GM10266 (cell line): ENCODE measurements at regions not wholly inside any gene's neighbourhood (a gene's known extent, or its start where the extent isn't known, plus 50 kb on each side); places are given as distances from the start of the nearest gene placed in this dataset.

Experiments used
- DNase-seq: peaks from one replicate; pipeline ENCODE4 v3.0.0; 2012; ENCODE audit errors: extremely low spot score
- TF ChIP-seq, protein P1 (sequence below): IDR thresholded peaks from 2 replicates; pipeline ENCODE4 v1.5.1; 2012; ENCODE audit warnings: mild to moderate bottlenecking, low read depth; ENCODE audit not compliant: control insufficient read depth, insufficient read depth; ENCODE audit errors: missing control alignments

DNA sequence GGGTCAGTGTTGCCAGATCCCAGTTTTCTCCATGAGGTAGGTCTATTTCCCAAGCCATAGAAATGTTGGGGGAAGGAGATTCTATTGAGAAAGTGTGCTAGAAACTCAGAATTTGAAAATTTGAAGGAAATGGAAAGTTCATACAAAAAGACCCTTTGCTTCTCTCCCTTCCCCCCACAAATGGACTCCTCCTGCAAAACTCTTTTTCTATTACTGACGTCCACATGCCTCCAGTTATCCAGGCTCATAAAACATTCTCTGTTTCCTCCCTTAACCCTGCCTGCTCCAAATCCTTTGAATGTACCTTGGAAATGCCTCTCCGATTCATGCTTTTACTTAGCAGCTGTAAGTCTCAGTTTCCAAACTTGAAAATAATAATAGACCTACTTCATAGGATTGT, 237.5 kb upstream of the TNP1 start:
- DNase-seq = no peak
- TF ChIP-seq, protein P1, sequence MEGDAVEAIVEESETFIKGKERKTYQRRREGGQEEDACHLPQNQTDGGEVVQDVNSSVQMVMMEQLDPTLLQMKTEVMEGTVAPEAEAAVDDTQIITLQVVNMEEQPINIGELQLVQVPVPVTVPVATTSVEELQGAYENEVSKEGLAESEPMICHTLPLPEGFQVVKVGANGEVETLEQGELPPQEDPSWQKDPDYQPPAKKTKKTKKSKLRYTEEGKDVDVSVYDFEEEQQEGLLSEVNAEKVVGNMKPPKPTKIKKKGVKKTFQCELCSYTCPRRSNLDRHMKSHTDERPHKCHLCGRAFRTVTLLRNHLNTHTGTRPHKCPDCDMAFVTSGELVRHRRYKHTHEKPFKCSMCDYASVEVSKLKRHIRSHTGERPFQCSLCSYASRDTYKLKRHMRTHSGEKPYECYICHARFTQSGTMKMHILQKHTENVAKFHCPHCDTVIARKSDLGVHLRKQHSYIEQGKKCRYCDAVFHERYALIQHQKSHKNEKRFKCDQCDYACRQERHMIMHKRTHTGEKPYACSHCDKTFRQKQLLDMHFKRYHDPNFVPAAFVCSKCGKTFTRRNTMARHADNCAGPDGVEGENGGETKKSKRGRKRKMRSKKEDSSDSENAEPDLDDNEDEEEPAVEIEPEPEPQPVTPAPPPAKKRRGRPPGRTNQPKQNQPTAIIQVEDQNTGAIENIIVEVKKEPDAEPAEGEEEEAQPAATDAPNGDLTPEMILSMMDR = no peak

DNA sequence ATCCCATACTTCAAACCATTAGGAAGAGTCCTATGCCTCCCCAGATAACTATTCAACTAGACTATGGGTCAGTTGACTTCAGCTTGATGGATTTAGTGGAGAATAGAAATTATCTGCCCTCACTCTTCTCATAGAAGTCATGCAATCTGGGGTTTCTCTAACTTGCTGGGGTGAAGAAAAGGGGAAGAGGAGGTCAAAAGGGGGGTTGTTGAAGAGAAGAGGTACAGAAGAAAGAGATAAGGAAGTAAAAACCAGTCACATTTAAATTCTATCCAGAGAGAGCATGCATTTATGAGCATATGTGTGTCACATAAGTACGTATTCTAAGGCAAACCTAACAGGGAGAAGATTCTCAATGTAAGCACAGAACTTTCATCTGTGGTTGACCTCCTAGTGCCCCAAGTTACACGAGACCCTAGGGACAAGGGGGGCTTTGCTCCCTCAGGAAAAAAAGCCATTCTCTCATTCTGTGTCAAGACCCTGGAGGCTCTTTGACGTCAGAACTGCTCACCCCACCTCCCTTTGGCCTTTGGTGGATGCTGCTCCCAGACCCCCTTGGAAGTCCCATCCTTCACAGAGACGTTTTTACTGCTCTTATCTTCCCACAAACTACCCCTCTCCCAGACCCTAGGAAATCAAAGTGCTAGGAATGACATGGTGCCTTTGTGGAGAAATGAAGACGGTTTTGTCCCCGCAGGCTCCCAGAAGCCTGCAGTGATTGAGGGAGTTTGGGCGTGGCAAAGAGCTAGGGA, 236.8 kb upstream of the TNP1 start:
- DNase-seq = no peak
- TF ChIP-seq, protein P1 = no peak

DNA sequence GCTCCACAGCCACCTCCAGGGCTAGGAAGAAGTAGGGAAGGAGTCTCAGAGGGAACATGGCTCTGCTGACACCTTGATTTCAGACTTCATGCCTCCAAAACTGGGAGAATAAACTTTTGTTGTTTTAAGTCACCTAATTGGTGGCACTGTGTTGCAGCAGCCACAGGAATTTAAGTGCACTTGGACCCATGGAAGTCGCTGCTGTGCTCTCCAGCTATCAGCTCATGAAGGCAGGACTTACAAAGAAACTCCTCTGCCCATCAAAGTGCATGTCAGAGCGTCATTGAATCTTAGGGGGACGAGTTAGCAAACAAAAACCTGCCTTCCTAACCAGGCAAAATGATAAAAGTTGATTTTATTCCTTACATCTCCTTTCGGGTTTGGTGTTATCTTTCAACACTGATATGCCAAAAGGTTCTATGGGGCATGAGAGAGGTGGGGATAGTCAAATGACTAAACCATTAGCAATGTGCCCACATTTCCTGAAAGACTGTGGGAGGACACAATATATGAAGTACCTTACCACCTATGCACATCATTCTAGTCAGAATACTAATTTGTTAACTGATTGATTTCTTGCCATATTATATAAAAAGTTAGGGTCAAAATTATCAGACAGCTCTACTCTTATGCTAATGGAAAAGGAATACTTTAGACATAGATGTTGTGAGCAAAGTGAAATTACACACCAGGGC, 235.8 kb upstream of the TNP1 start:
- TF ChIP-seq, protein P1 = no peak
- DNase-seq = no peak

DNA sequence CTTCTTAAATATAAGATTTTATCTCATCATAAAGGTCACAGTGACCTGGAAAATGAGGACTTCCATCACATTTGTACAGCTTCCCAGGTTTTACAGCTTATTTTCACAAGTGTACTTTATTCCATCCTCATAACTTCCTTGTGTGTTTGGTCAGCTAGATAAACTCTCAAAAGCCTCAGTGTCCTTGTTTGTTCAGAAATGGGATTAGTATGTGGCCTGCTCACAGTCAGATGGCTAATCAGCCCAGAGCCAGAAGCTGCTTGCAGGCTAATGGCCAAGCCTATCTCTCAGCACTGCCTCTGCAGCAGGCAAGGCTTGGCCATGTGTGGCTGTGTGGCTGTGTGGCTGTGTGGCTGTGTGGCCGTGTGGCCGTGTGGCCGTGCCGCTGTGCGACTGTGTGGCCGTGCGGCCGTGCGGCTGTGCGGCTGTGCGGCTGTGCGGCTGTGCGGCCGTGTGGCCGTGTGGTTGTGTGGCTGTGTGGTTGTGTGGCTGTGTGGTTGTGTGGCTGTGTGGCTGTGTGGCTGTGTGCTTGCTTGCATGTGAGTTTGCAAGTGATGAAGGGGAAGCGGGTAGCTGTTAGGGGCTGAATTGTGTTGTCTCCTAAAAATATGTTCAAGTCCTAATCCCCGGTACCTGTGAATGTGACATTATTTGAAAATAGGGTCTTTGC, 233.0 kb upstream of the TNP1 start:
- peak; percentile 13 for DNase-seq
- TF ChIP-seq, protein P1 = no peak

DNA sequence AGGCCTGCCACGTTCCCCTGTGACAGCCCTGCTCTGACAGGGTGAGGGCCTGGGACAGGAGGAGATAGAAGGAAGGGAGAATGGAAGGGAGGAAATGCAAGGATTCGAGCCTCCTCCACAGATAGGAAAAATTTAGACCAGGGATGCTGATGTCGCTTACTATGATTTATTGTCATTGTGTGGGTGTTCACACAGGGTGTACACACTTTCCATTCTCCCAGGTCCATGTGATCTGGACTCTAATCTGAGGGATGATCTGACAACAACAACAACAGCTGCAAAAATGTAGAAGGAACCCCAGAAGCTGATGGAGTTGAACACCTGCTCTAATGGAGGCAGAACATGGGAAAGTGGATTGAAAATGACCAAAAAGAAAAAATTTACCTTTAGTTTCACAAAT, 231.7 kb upstream of the TNP1 start:
- no peak for DNase-seq
- TF ChIP-seq, protein P1 = no peak

DNA sequence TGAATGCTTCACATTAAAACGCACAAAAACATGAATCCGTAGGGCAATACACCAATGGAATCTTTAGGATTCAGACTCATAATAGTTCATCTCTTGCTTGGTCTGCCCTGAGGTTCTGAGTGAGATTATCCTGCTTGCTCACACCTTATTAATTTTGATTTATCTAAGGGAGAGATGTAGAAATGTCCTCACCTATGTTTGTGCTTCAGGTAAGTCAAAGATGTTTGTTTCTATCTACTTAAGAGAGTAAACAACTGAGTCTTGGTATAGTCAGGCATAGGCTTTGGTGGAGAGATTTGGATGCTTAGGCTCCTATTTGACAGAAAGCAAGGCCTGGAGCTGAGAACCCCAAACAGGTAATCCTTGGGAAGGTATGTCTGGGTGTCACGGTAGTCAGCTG, 231.0 kb upstream of the TNP1 start:
- DNase-seq = no peak
- TF ChIP-seq, protein P1 = no peak
